Parathyroid adenoma (tissue), 2 donors: ENCODE measurements at regions not wholly inside any gene's neighbourhood (a gene's known extent, or its start where the extent isn't known, plus 50 kb on each side); places are given as distances from the start of the nearest gene placed in this dataset.

Experiments
- H2AFZ ChIP-seq: fragments of 300-600 bp; sonication (generic); one replicate; pipeline ENCODE4 v1.7.0; 2017; ENCODE audit warnings: antibody characterized with exemption, mild to moderate bottlenecking
- H3K27ac ChIP-seq: fragments of 300-600 bp; sonication (generic); one replicate; pipeline ENCODE4 v1.7.0; 2017
- H3K27me3 ChIP-seq: fragments of 300-600 bp; sonication (generic); one replicate; pipeline ENCODE4 v1.7.0; 2017; ENCODE audit warnings: low read length; ENCODE audit not compliant: control insufficient read depth, insufficient read depth
- H3K36me3 ChIP-seq: fragments of 300-600 bp; sonication (generic); one replicate; pipeline ENCODE4 v1.7.0; 2017; ENCODE audit warnings: low read length; ENCODE audit not compliant: control insufficient read depth, insufficient read depth
- H3K4me1 ChIP-seq: fragments of 300-600 bp; sonication (generic); one replicate; pipeline ENCODE4 v1.7.0; 2017; ENCODE audit warnings: control low read depth
- H3K4me2 ChIP-seq: fragments of 300-600 bp; sonication (generic); one replicate; pipeline ENCODE4 v1.7.0; 2017; ENCODE audit warnings: low read length
- H3K4me3 ChIP-seq: fragments of 300-600 bp; sonication (generic); one replicate; pipeline ENCODE4 v1.7.0; 2017; ENCODE audit warnings: low read depth, low read length
- H3K79me2 ChIP-seq: fragments of 300-600 bp; sonication (generic); one replicate; pipeline ENCODE4 v1.7.0; 2017; ENCODE audit warnings: control low read depth
- H3K9ac ChIP-seq: fragments of 300-600 bp; sonication (generic); one replicate; pipeline ENCODE4 v1.7.0; 2017; ENCODE audit warnings: mild to moderate bottlenecking
- H3K9me3 ChIP-seq: fragments of 300-600 bp; sonication (generic); one replicate; pipeline ENCODE4 v1.7.0; 2017; ENCODE audit warnings: low read length; ENCODE audit not compliant: control insufficient read depth
- CTCF ChIP-seq: fragments of 300-600 bp; sonication (generic); IDR thresholded peaks from one replicate; pipeline ENCODE4 v1.7.0; 2017; ENCODE audit warnings: antibody characterized with exemption, mild to moderate bottlenecking
- donor health status: primary hyperparathyroidism.

GRCh38 chr15:77724715-77725114 lies 92.0 kb upstream of the LINGO1 start:
- no peaks in the 10 kb centered on the region for H3K36me3 ChIP-seq
- TF ChIP-seq CTCF, result no peak
- H3K27ac ChIP-seq, result no peak overlapping the region
- no peak overlapping the region for H3K9ac ChIP-seq
- H3K27me3 ChIP-seq, result no peaks in the 10 kb centered on the region
- H2AFZ ChIP-seq, result no peak overlapping the region
- H3K4me2 ChIP-seq, result no peak overlapping the region
- no peaks in the 10 kb centered on the region for H3K9me3 ChIP-seq
- H3K4me3 ChIP-seq, result no peak overlapping the region
- H3K4me1 ChIP-seq, result no peaks in the 10 kb centered on the region
- no peaks in the 10 kb centered on the region for H3K79me2 ChIP-seq

GRCh38 chr15:77723756-77724155 lies 91.0 kb upstream of the LINGO1 start:
- Histone ChIP-seq H3K79me2 (no peaks in the 10 kb centered on the region), H3K9ac (no peak overlapping the region), H3K4me1 (no peaks in the 10 kb centered on the region), H3K4me3 (no peak overlapping the region), H3K36me3 (no peaks in the 10 kb centered on the region), H3K9me3 (no peaks in the 10 kb centered on the region), H3K4me2 (no peak overlapping the region), H3K27me3 (no peaks in the 10 kb centered on the region), H2AFZ (no peak overlapping the region), H3K27ac (no peak overlapping the region)
- TF ChIP-seq CTCF, result no peak

- H3K9ac ChIP-seq, result no peak overlapping the region
- H2AFZ ChIP-seq, result no peak overlapping the region
- H3K4me2 ChIP-seq, result no peak overlapping the region
- H3K79me2 ChIP-seq, result no peaks in the 10 kb centered on the region
- no peak for TF ChIP-seq CTCF
- H3K9me3 ChIP-seq, result no peaks in the 10 kb centered on the region
- no peaks in the 10 kb centered on the region for H3K36me3 ChIP-seq
- no peak overlapping the region for H3K4me3 ChIP-seq
- H3K27ac ChIP-seq, result no peak overlapping the region
- no peaks in the 10 kb centered on the region for H3K27me3 ChIP-seq
- H3K4me1 ChIP-seq, result no peaks in the 10 kb centered on the region
Observed at GRCh38 chr15:77722759-77723460, 90.2 kb upstream of the LINGO1 start.

GRCh38 chr15:77721963-77722362 lies 89.3 kb upstream of the LINGO1 start:
- TF ChIP-seq CTCF, result no peak
- H3K27ac ChIP-seq, result no peak overlapping the region
- no peak overlapping the region for H3K4me3 ChIP-seq

GRCh38 chr15:77720655-77721054 lies 87.9 kb upstream of the LINGO1 start:
- TF ChIP-seq CTCF, result no peak
- H3K27ac ChIP-seq, result no peak overlapping the region
- no peaks in the 10 kb centered on the region for H3K27me3 ChIP-seq
- H3K4me1 ChIP-seq, result no peaks in the 10 kb centered on the region
- no peak overlapping the region for H2AFZ ChIP-seq
- H3K36me3 ChIP-seq, result no peaks in the 10 kb centered on the region
- H3K9ac ChIP-seq, result no peak overlapping the region
- H3K4me3 ChIP-seq, result no peak overlapping the region
- H3K4me2 ChIP-seq, result no peak overlapping the region
- H3K9me3 ChIP-seq, result no peaks in the 10 kb centered on the region
- no peaks in the 10 kb centered on the region for H3K79me2 ChIP-seq

More at GRCh38 chr15:77721963-77722362, 89.3 kb upstream of the LINGO1 start:
- H3K4me2 ChIP-seq, result no peak overlapping the region
- no peak overlapping the region for H3K9ac ChIP-seq
- H3K79me2 ChIP-seq, result no peaks in the 10 kb centered on the region
- no peak overlapping the region for H2AFZ ChIP-seq
- no peaks in the 10 kb centered on the region for H3K9me3 ChIP-seq
- no peaks in the 10 kb centered on the region for H3K4me1 ChIP-seq
- no peaks in the 10 kb centered on the region for H3K27me3 ChIP-seq
- no peaks in the 10 kb centered on the region for H3K36me3 ChIP-seq
